CD4-positive, alpha-beta T cell (primary cell): ENCODE measurements at regions not wholly inside any gene's neighbourhood (a gene's known extent, or its start where the extent isn't known, plus 50 kb on each side); places are given as distances from the start of the nearest gene placed in this dataset.

Experiments
- ATAC-seq: fragments of 200-7000 bp; cut with Tn5 transposase; one replicate; pipeline ENCODE4 v1.10.0; 2022; ENCODE audit warnings: mild to moderate bottlenecking; ENCODE audit not compliant: poor library complexity
- CTCF ChIA-PET: fragments of 350-600 bp; sonication (Branson Sonifier 250); formaldehyde crosslinking; loops from one replicate; lab custom pipeline; 2021; ENCODE audit warnings: antibody characterized with exemption, inconsistent platforms; lab: Charles Lee
- POLR2A ChIA-PET: fragments of 350-600 bp; sonication (Branson Sonifier 250); formaldehyde crosslinking; loops from one replicate; lab custom pipeline; 2021; ENCODE audit warnings: antibody characterized with exemption, inconsistent platforms; lab: Charles Lee
- DNase-seq, 14 experiments: peaks; one replicate each; pipeline ENCODE4 v3.0.0-alpha.2; 2013 to 2020; ENCODE audit warnings: mixed read lengths in 2 of 14
- H3K27ac ChIP-seq, 2 donors: one replicate each; pipeline versions ENCODE4 v1.5.1 to v1.7.0; 2013; ENCODE audit warnings: low read length in 2 of 2, low read depth in 1 of 2, mild to moderate bottlenecking in 1 of 2
- H3K27me3 ChIP-seq, 2 experiments: 1 replicate in 1 of 2; 2 replicates in 1 of 2; pipeline versions ENCODE4 v1.6.1 to v1.7.0; 2013; ENCODE audit warnings: low read length in 2 of 2, control low read depth in 1 of 2, mild to moderate bottlenecking in 1 of 2, moderate library complexity in 1 of 2; ENCODE audit not compliant: insufficient read depth in 2 of 2, control insufficient read depth in 1 of 2
- H3K36me3 ChIP-seq: one replicate; pipeline ENCODE4 v1.6.1; 2013; ENCODE audit warnings: low read length, control low read depth; ENCODE audit not compliant: insufficient read depth
- H3K4me1 ChIP-seq: one replicate; pipeline ENCODE4 v1.6.1; 2013; ENCODE audit warnings: low read length, control low read depth; ENCODE audit not compliant: insufficient read depth
- H3K4me3 ChIP-seq: one replicate; pipeline ENCODE4 v1.5.1; 2013; ENCODE audit warnings: mild to moderate bottlenecking, low read length, moderate library complexity
- H3K9me3 ChIP-seq, 2 experiments: 1 replicate in 1 of 2; 2 replicates in 1 of 2; pipeline versions ENCODE4 v1.6.1 to v1.7.0; 2013; ENCODE audit warnings: low read length in 2 of 2, mild to moderate bottlenecking in 2 of 2, control low read depth in 1 of 2, moderate library complexity in 1 of 2; ENCODE audit not compliant: control insufficient read depth in 1 of 2, insufficient read depth in 1 of 2
- H3K27ac Mint-ChIP-seq: one replicate; pipeline ENCODE4 v1.8.0; 2020; ENCODE audit warnings: mixed read lengths
- H3K27me3 Mint-ChIP-seq: one replicate; pipeline ENCODE4 v1.8.0; 2021; ENCODE audit warnings: mixed read lengths
- H3K36me3 Mint-ChIP-seq: one replicate; pipeline ENCODE4 v1.8.0; 2021; ENCODE audit warnings: low read depth, mixed read lengths
- H3K4me1 Mint-ChIP-seq: one replicate; pipeline ENCODE4 v1.8.0; 2021; ENCODE audit warnings: low read depth, mixed read lengths
- H3K4me3 Mint-ChIP-seq: one replicate; pipeline ENCODE4 v1.8.0; 2020; ENCODE audit warnings: mild to moderate bottlenecking, mixed read lengths
- H3K9me3 Mint-ChIP-seq: one replicate; pipeline ENCODE4 v1.8.0; 2020; ENCODE audit warnings: mixed read lengths
- intact Hi-C, 2 experiments: fragments of 100-400 bp; cut with DNase I in 1 of 2; cut with micrococcal nuclease in 1 of 2; formaldehyde crosslinking; loops; one replicate each; pipeline versions ENCODE4 v1.15.1 to v1.9.0; 2023 to 2025; cut with DNase I, micrococcal nuclease
- TF ChIP-seq, protein P1 (sequence below): fragments of 200-600 bp; IDR thresholded peaks from one replicate; pipeline ENCODE4 v1.8.0; 2022; ENCODE audit warnings: antibody characterized with exemption, mild to moderate bottlenecking

GRCh38 chr12:34396861-34397590 lies 374.7 kb downstream of the ALG10 start:
- Histone ChIP-seq H3K27me3 (no peaks in the 10 kb centered on the region), H3K36me3 (no peaks in the 10 kb centered on the region), H3K9me3 (peaks cover 23 to 100% of the 10 kb centered on the region in 2 experiments), H3K4me3 (no peak overlapping the region), H3K27ac (no peak overlapping the region), H3K4me1 (no peaks in the 10 kb centered on the region)
- TF ChIP-seq, protein P1, sequence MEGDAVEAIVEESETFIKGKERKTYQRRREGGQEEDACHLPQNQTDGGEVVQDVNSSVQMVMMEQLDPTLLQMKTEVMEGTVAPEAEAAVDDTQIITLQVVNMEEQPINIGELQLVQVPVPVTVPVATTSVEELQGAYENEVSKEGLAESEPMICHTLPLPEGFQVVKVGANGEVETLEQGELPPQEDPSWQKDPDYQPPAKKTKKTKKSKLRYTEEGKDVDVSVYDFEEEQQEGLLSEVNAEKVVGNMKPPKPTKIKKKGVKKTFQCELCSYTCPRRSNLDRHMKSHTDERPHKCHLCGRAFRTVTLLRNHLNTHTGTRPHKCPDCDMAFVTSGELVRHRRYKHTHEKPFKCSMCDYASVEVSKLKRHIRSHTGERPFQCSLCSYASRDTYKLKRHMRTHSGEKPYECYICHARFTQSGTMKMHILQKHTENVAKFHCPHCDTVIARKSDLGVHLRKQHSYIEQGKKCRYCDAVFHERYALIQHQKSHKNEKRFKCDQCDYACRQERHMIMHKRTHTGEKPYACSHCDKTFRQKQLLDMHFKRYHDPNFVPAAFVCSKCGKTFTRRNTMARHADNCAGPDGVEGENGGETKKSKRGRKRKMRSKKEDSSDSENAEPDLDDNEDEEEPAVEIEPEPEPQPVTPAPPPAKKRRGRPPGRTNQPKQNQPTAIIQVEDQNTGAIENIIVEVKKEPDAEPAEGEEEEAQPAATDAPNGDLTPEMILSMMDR = no peak
- ATAC-seq (no peak), DNase-seq (peak in 4 of 14 experiments; percentile 0 to 16 (median 0))
- Mint-ChIP-seq H3K9me3 (no peaks in the 10 kb centered on the region), H3K4me3 (no peak overlapping the region), H3K36me3 (peaks cover 5% of the 10 kb centered on the region), H3K27me3 (no peaks in the 10 kb centered on the region), H3K4me1 (no peaks in the 10 kb centered on the region), H3K27ac (no peak overlapping the region)
- ChIA-PET POLR2A (no interaction called here), CTCF (no interaction called here)
- intact Hi-C loops = no loop called here

GRCh38 chr12:34397591-34398365 lies 375.5 kb downstream of the ALG10 start:
- Mint-ChIP-seq H3K4me1 (no peaks in the 10 kb centered on the region), H3K9me3 (no peaks in the 10 kb centered on the region), H3K27ac (no peak overlapping the region), H3K27me3 (no peaks in the 10 kb centered on the region), H3K4me3 (no peak overlapping the region), H3K36me3 (peaks cover 3% of the 10 kb centered on the region)
- Histone ChIP-seq H3K27ac (no peak overlapping the region), H3K4me3 (no peak overlapping the region), H3K36me3 (no peaks in the 10 kb centered on the region), H3K4me1 (no peaks in the 10 kb centered on the region), H3K27me3 (no peaks in the 10 kb centered on the region), H3K9me3 (peaks cover 17 to 100% of the 10 kb centered on the region in 2 experiments)
- peak in 5 of 14 experiments; percentile 0 to 17 (median 2) for DNase-seq
- no peak for ATAC-seq
- CTCF ChIA-PET = no interaction called here
- intact Hi-C loops = no loop called here
- TF ChIP-seq, protein P1 = no peak
- POLR2A ChIA-PET = no interaction called here

DNA sequence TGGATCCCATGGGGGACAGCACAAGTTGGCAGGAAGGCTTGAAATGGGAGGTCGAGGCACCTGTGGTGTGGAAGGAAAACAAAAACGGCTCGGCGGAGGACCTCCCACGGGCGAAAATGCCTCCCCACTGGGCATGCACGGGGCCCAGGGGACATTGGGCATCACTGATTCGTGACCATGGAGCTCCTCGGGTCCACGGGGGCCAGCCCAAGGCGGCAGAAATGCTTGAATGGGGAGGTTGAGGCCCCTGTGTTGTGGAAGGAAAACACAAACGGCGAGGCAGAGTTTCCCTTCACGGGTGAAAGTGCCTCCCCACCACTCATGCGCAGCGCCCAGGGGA lies 376.0 kb downstream of the ALG10 start:
- intact Hi-C loops = no loop called here
- no peak for ATAC-seq
- no peaks in the 10 kb centered on the region for H3K4me1 Mint-ChIP-seq
- no peaks in the 10 kb centered on the region for H3K36me3 Mint-ChIP-seq
- TF ChIP-seq, protein P1 = no peak
- H3K27me3 ChIP-seq = no peaks in the 10 kb centered on the region
- no peaks in the 10 kb centered on the region for H3K27me3 Mint-ChIP-seq
- H3K9me3 ChIP-seq = peaks cover 17 to 100% of the 10 kb centered on the region in 2 experiments
- no peaks in the 10 kb centered on the region for H3K4me1 ChIP-seq
- H3K4me3 ChIP-seq = no peak overlapping the region
- DNase-seq = peak in 2 of 14 experiments; percentile 1
- no peaks in the 10 kb centered on the region for H3K9me3 Mint-ChIP-seq
- POLR2A ChIA-PET = no interaction called here
- H3K4me3 Mint-ChIP-seq = no peak overlapping the region
- CTCF ChIA-PET = no interaction called here
- no peaks in the 10 kb centered on the region for H3K36me3 ChIP-seq
- no peak overlapping the region for H3K27ac ChIP-seq
- no peak overlapping the region for H3K27ac Mint-ChIP-seq
